Body of pancreas (tissue), 4 donors: ENCODE measurements at regions not wholly inside any gene's neighbourhood (a gene's known extent, or its start where the extent isn't known, plus 50 kb on each side); places are given as distances from the start of the nearest gene placed in this dataset.

Experiments used
- ATAC-seq: fragments of 150-250 bp; one replicate; pipeline ENCODE4 v1.9.1; 2016
- DNase-seq, 4 donors: peaks; one replicate each; pipeline ENCODE4 v3.0.0-alpha.2; 2019
- H3K27ac ChIP-seq, 4 donors: fragments of 200-600 bp; sonication (generic); 1 replicate in 3 of 4; 2 replicates in 1 of 4; pipeline versions ENCODE4 v1.5.1 to v1.6.1; 2016 to 2019; ENCODE audit warnings: mild to moderate bottlenecking in 1 of 4, mixed read lengths in 1 of 4, moderate library complexity in 1 of 4
- H3K27me3 ChIP-seq, 2 donors: fragments of 200-600 bp; sonication (generic); one replicate each; pipeline ENCODE4 v1.6.0; 2016; ENCODE audit warnings: mild to moderate bottlenecking in 1 of 2
- H3K36me3 ChIP-seq, 2 donors: fragments of 200-600 bp; sonication (generic); replicated peaks in 1 of 2; 2 replicates each; pipeline ENCODE4 v1.5.1; 2016; ENCODE audit warnings: low read depth in 2 of 2; ENCODE audit not compliant: insufficient read depth in 1 of 2
- H3K4me1 ChIP-seq: fragments of 200-600 bp; sonication (generic); one replicate; pipeline ENCODE4 v1.6.0; 2016
- H3K4me3 ChIP-seq, 2 donors: fragments of 200-600 bp; sonication (generic); 1 replicate in 1 of 2; 2 replicates in 1 of 2; pipeline ENCODE4 v1.5.1; 2016 to 2019
- H3K9me3 ChIP-seq, 3 donors: fragments of 200-600 bp; sonication (generic); 1 replicate in 2 of 3; 2 replicates in 1 of 3; pipeline ENCODE4 v1.5.1; 2016
- CTCF ChIP-seq, 7 experiments: fragments of 450-650 bp in 4 of 7; fragments of 200-600 bp in 3 of 7; sonication (generic) in 3 of 7; IDR thresholded peaks; one replicate each; pipeline ENCODE4 v1.5.1; 2016 to 2019; ENCODE audit warnings: antibody characterized with exemption in 7 of 7
- POLR2A ChIP-seq, 3 donors: fragments of 450-650 bp; IDR thresholded peaks; one replicate each; pipeline ENCODE4 v1.6.1; 2016; ENCODE audit warnings: antibody characterized with exemption in 3 of 3, mild to moderate bottlenecking in 2 of 3
- WGBS, 2 donors: methylation state at CpG; one replicate each; pipeline ENCODE4 v1.1.5; 2017; 5-methylcytosine and 5-hydroxymethylcytosine counted together
- intact Hi-C: fragments of 100-400 bp; cut with DNase I; formaldehyde crosslinking; loops from one replicate; pipeline ENCODE4 v1.15.1; 2023

DNA sequence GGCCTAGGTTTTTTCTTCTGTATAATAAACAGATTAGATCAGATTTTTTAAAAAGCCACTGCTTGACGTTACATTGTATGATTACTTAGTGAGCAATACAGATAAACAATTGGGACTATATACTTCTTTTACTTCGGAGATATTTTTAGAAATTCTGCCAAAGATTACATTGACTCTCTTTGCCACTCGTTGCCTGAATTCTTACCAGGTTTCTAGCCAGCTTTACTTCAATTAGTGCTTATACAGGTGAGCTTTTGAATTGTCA lies 156.6 kb downstream of the HAUS1 start:
- WGBS, 2 donors = 48 to 55% methylated on average over 3 of the region's 3 CpGs
- DNase-seq = no peak

DNA sequence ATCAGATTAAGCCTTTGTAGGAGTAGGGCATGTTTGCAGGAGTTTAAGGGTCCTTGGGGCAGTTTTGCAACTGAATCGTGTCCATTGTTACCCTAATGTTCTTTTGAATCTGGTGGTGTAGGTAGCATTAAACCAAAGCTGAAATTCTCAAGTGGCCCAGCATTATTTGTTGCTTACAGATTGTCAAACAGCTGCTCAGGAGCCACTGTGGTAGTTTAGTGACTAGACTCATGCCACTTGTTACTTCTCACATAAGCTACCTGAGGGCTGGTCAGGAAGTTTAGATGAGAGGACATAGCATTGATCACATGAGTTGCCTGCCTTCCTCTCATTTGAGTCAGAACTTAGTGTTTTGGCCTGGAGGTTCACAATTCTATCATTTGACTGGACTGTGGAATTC lies 157.6 kb downstream of the HAUS1 start:
- H3K9me3 ChIP-seq = no peaks in the 10 kb centered on the region
- H3K36me3 ChIP-seq = no peaks in the 10 kb centered on the region
- 85 to 94% methylated on average over 1 of the region's 1 CpG for WGBS, 2 donors
- intact Hi-C loops = no loop called here
- no peaks in the 10 kb centered on the region for H3K27me3 ChIP-seq
- no peak overlapping the region for H3K4me3 ChIP-seq
- TF ChIP-seq CTCF (IDR thresholded peaks at IDR 0.05) = no peak
- TF ChIP-seq POLR2A (IDR thresholded peaks at IDR 0.05) = no peak
- DNase-seq = no peak
- no peak overlapping the region for H3K27ac ChIP-seq
- ATAC-seq = no peak
- no peaks in the 10 kb centered on the region for H3K4me1 ChIP-seq

More for the DNA sequence above, 156.6 kb downstream of the HAUS1 start:
- TF ChIP-seq CTCF (IDR thresholded peaks at IDR 0.05) (no peak), POLR2A (IDR thresholded peaks at IDR 0.05) (no peak)
- Histone ChIP-seq H3K27ac (no peak overlapping the region), H3K4me1 (no peaks in the 10 kb centered on the region), H3K36me3 (no peaks in the 10 kb centered on the region), H3K9me3 (no peaks in the 10 kb centered on the region), H3K27me3 (no peaks in the 10 kb centered on the region), H3K4me3 (no peak overlapping the region)
- ATAC-seq = no peak
- intact Hi-C loops = no loop called here

DNA sequence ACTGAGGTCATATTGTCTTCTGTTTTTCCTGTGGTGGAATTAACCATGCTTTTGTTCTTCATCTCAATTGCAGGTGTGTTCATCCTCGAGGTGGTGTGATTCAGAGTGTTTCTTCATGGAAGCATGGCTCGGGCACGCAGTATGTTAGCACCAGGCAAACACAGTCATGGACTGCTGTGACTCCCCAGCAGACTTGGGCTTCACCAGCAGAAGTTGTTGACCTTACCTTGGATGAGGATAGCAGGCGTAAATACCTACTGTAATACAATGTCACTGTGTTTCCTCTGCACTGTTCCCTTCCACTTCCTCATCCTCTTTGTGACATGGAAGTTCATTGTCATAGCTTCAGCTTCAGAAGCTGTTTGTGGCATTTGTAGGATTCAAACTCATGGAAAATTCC lies 158.7 kb downstream of the HAUS1 start:
- intact Hi-C loops = no loop called here
- WGBS, 2 donors = 84 to 86% methylated on average over 4 of the region's 4 CpGs
- Histone ChIP-seq H3K27ac (no peak overlapping the region), H3K9me3 (no peaks in the 10 kb centered on the region), H3K27me3 (no peaks in the 10 kb centered on the region), H3K36me3 (no peaks in the 10 kb centered on the region), H3K4me1 (no peaks in the 10 kb centered on the region), H3K4me3 (no peak overlapping the region)
- TF ChIP-seq POLR2A (IDR thresholded peaks at IDR 0.05) (no peak), CTCF (IDR thresholded peaks at IDR 0.05) (no peak)
- ATAC-seq (no peak), DNase-seq (no peak)

DNA sequence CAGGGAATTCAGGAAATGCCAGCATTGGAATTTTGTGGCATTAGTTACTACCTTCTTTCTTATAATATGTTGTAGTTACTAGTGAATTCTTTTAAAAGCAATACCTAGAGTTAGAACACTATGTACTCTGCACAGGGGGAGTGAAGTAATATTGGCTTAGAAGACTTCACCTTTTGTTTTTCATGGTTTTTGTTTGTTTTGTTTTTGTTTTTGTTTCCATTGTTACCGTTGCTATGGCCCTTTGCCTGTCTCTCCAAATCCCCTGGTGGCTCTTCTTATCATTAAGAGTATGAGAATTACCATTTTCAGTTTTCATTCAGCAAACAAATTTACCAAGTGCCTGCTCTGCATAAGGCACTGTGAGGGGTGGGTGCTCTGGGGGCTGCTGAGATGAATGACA lies 160.1 kb downstream of the HAUS1 start:
- Histone ChIP-seq H3K27ac (no peak overlapping the region), H3K4me1 (no peaks in the 10 kb centered on the region), H3K9me3 (no peaks in the 10 kb centered on the region), H3K36me3 (no peaks in the 10 kb centered on the region), H3K27me3 (no peaks in the 10 kb centered on the region), H3K4me3 (no peak overlapping the region)
- 50 to 61% methylated on average over 1 of the region's 1 CpG for WGBS, 2 donors
- intact Hi-C loops = no loop called here
- ATAC-seq (peak; percentile 59), DNase-seq (no peak)
- TF ChIP-seq CTCF (IDR thresholded peaks at IDR 0.05) (peak in 1 of 7 experiments; percentile 9), POLR2A (IDR thresholded peaks at IDR 0.05) (no peak)

DNA sequence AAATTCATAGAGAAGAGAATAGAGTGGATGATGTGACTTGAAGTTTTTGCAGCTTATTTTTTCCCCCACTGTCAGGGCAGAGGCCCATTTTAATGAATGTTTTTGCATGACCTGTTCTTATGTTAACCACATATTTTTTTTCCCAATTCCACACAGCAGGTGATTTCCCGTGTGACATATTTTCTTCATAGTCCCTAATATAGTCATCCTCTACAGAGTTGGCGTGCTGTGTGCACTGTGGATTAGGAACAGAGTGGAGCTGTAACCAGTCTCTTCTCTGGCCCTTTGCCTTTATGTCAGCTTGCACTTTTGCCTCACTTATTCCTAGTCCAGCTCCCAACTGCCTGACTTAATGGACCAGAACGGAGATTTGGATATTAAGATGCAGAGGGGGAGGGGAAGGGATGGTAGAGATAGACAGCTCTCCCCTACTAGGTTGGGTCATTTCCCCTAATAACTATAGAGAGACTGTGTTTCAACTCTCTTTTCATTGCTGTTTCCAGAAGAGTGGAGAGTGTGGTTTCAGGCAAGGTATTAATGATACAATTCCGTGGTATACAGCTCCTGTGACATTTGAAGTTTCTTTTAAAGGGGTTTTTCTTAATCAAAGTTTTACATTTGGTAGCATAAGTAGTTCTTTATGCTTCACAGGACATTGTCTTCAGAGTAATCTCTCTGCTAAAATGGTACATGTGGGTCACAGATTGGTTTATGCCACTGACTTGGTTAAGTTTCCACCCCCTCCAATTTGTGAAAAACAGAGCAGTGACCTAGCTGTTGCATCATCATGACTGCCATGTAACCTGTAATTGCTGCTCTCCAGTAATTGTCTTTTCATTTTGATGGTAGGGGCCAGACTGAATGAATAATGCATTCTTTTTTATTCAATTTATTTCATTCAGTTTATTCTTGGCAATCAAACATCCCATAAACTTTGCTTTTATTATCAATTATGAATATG lies 161.3 kb downstream of the HAUS1 start:
- H3K27ac ChIP-seq = no peak overlapping the region
- no peak for ATAC-seq
- no peaks in the 10 kb centered on the region for H3K4me1 ChIP-seq
- no peaks in the 10 kb centered on the region for H3K36me3 ChIP-seq
- 84 to 96% methylated on average over 4 of the region's 4 CpGs for WGBS, 2 donors
- H3K9me3 ChIP-seq = no peaks in the 10 kb centered on the region
- intact Hi-C loops = no loop called here
- DNase-seq = no peak
- H3K4me3 ChIP-seq = no peak overlapping the region
- TF ChIP-seq POLR2A (IDR thresholded peaks at IDR 0.05) = no peak
- TF ChIP-seq CTCF (IDR thresholded peaks at IDR 0.05) = no peak
- H3K27me3 ChIP-seq = no peaks in the 10 kb centered on the region
